SK-N-SH (cell line): ENCODE measurements at regions not wholly inside any gene's neighbourhood (a gene's known extent, or its start where the extent isn't known, plus 50 kb on each side); places are given as distances from the start of the nearest gene placed in this dataset.

ENCODE experiments used
- CTCF ChIA-PET: fragments of 300-600, 350-600 bp; formaldehyde crosslinking; extraction: SDS; loops from one replicate; lab custom pipeline; 2021; lab: Yijun Ruan, JAX
- POLR2A ChIA-PET: fragments of 350-600 bp; sonication (Branson Sonifier 250); formaldehyde crosslinking; extraction: SDS; loops from one replicate; lab custom pipeline; 2020; ENCODE audit warnings: antibody characterized with exemption, inconsistent platforms; lab: Yijun Ruan, JAX
- DNase-seq: peaks from one replicate; pipeline ENCODE4 v3.0.0; 2012
- H2AFZ ChIP-seq: fragments of 200-600 bp; sonication (generic); 2 replicates; pipeline ENCODE4 v1.8.1; 2016; ENCODE audit warnings: antibody characterized with exemption, mild to moderate bottlenecking, low read depth
- H3F3A ChIP-seq: fragments of 200-600 bp; sonication (generic); replicated peaks from 2 replicates; pipeline ENCODE3; 2016; ENCODE audit warnings: antibody characterized with exemption, mild to moderate bottlenecking; ENCODE audit not compliant: insufficient read depth
- H3K27ac ChIP-seq, 2 experiments: fragments of 200-500 bp in 1 of 2; fragments of 200-600 bp in 1 of 2; sonication (Bioruptor generic) in 1 of 2; sonication (generic), shearing (Covaris generic) in 1 of 2; 2 replicates each; pipeline versions ENCODE4 v1.5.1 to v1.6.1; 2014 to 2016; ENCODE audit warnings: low read depth in 2 of 2, inconsistent platforms in 1 of 2, low read length in 1 of 2, mild to moderate bottlenecking in 1 of 2, mixed read lengths in 1 of 2
- H3K27me3 ChIP-seq: fragments of 200-600 bp; sonication (generic), shearing (Covaris generic); 2 replicates; pipeline ENCODE4 v1.6.1; 2016; ENCODE audit warnings: mixed run types; ENCODE audit not compliant: insufficient read depth
- H3K36me3 ChIP-seq, 2 experiments: fragments of 200-500 bp in 1 of 2; fragments of 200-600 bp in 1 of 2; sonication (Bioruptor generic) in 1 of 2; sonication (generic) in 1 of 2; replicated peaks in 1 of 2; 2 replicates each; pipeline versions ENCODE3 to v1.5.1; 2014 to 2016; ENCODE audit warnings: low read length in 1 of 2, mild to moderate bottlenecking in 1 of 2; ENCODE audit not compliant: insufficient read depth in 2 of 2, control insufficient read depth in 1 of 2
- H3K4me1 ChIP-seq, 2 experiments: fragments of 200-500 bp in 1 of 2; fragments of 200-600 bp in 1 of 2; sonication (Bioruptor generic) in 1 of 2; sonication (generic), shearing (Covaris generic) in 1 of 2; 2 replicates each; pipeline versions ENCODE4 v1.5.1 to v1.6.1; 2014 to 2016; ENCODE audit warnings: low read depth in 1 of 2, low read length in 1 of 2, mixed run types in 1 of 2; ENCODE audit not compliant: insufficient read depth in 2 of 2, control insufficient read depth in 1 of 2
- H3K4me2 ChIP-seq: fragments of 200-600 bp; sonication (generic), shearing (Covaris generic); 2 replicates; pipeline ENCODE4 v1.6.1; 2017; ENCODE audit warnings: mixed run types
- H3K4me3 ChIP-seq, 2 experiments: fragments of 200-500 bp in 1 of 2; fragments of 200-600 bp in 1 of 2; sonication (Bioruptor generic) in 1 of 2; sonication (generic), shearing (Covaris generic) in 1 of 2; 2 replicates each; pipeline versions ENCODE4 v1.5.1 to v1.8.1; 2014 to 2016; ENCODE audit warnings: low read depth in 2 of 2, inconsistent platforms in 1 of 2, low read length in 1 of 2, mild to moderate bottlenecking in 1 of 2, mixed read lengths in 1 of 2, moderate library complexity in 1 of 2
- H3K79me2 ChIP-seq: fragments of 200-600 bp; sonication (generic); 2 replicates; pipeline ENCODE4 v1.8.1; 2017; ENCODE audit warnings: mild to moderate bottlenecking; ENCODE audit not compliant: insufficient read depth
- H3K9ac ChIP-seq: fragments of 200-600 bp; sonication (generic); 2 replicates; pipeline ENCODE4 v1.6.1; 2017; ENCODE audit warnings: mixed run types
- H3K9me2 ChIP-seq: fragments of 200-600 bp; sonication (generic); 2 replicates; pipeline ENCODE4 v1.6.1; 2017; ENCODE audit warnings: mixed run types
- H3K9me3 ChIP-seq: fragments of 200-600 bp; sonication (generic); 2 replicates; pipeline ENCODE4 v1.6.1; 2017; ENCODE audit warnings: mixed run types, mild to moderate bottlenecking, moderate library complexity
- H4K20me1 ChIP-seq: fragments of 200-600 bp; sonication (generic); 2 replicates; pipeline ENCODE4 v1.6.1; 2017; ENCODE audit warnings: mild to moderate bottlenecking, mixed run types; ENCODE audit not compliant: insufficient read depth
- CHD2 ChIP-seq: fragments of 150-350 bp; IDR thresholded peaks from 2 replicates; pipeline ENCODE4 v1.6.1; 2018; ENCODE audit warnings: low read length; ENCODE audit not compliant: partially characterized antibody
- ELF1 ChIP-seq: IDR thresholded peaks from 2 replicates; pipeline ENCODE4 v1.4.0; 2012
- EP300 ChIP-seq, 2 experiments: IDR thresholded peaks; 2 replicates each; pipeline versions ENCODE4 v1.4.0 to v1.6.1; 2012; ENCODE audit warnings: borderline replicate concordance in 1 of 2, low read depth in 1 of 2, low read length in 1 of 2
- FOSL2 ChIP-seq: IDR thresholded peaks from 2 replicates; pipeline ENCODE4 v1.4.0; 2012; ENCODE audit warnings: low read depth, mild to moderate bottlenecking, moderate library complexity, borderline replicate concordance
- FOXJ3 ChIP-seq: sonication (generic); formaldehyde crosslinking; IDR thresholded peaks from 2 replicates; pipeline ENCODE4 v1.5.1; 2020; ENCODE audit warnings: mild to moderate bottlenecking, missing genetic modification reagents
- FOXM1 ChIP-seq: IDR thresholded peaks from 2 replicates; pipeline ENCODE4 v1.4.0; 2012; ENCODE audit warnings: low read depth, mild to moderate bottlenecking
- GABPA ChIP-seq: IDR thresholded peaks from 2 replicates; pipeline ENCODE4 v1.4.0; 2012; ENCODE audit warnings: low read depth, mild to moderate bottlenecking
- JUND ChIP-seq: IDR thresholded peaks from 2 replicates; pipeline ENCODE4 v1.4.0; 2012
- MEF2A ChIP-seq: IDR thresholded peaks from 2 replicates; pipeline ENCODE4 v1.4.0; 2012; ENCODE audit warnings: low read depth, borderline replicate concordance
- MXI1 ChIP-seq: IDR thresholded peaks from 2 replicates; pipeline ENCODE4 v1.6.1; 2012; ENCODE audit warnings: mild to moderate bottlenecking, low read depth, low read length, improper control_type of control experiment
- NRF1 ChIP-seq: IDR thresholded peaks from 2 replicates; pipeline ENCODE4 v1.6.1; 2012; ENCODE audit warnings: low read depth, mild to moderate bottlenecking, low read length
- PBX3 ChIP-seq: IDR thresholded peaks from 2 replicates; pipeline ENCODE4; 2012
- POLR2AphosphoS5 ChIP-seq: IDR thresholded peaks from 2 replicates; pipeline ENCODE4 v1.6.1; 2012; ENCODE audit warnings: low read depth, low read length
- RAD21 ChIP-seq: IDR thresholded peaks from 2 replicates; pipeline ENCODE4 v1.6.1; 2012; ENCODE audit warnings: mild to moderate bottlenecking, low read length
- RCOR1 ChIP-seq: fragments of 150-350 bp; IDR thresholded peaks from 2 replicates; pipeline ENCODE4 v1.6.1; 2017; ENCODE audit warnings: antibody characterized with exemption, low read length
- REST ChIP-seq: IDR thresholded peaks from 2 replicates; pipeline ENCODE4 v1.6.1; 2012; ENCODE audit warnings: mild to moderate bottlenecking, low read depth, low read length, moderate library complexity
- RFX5 ChIP-seq: IDR thresholded peaks from 2 replicates; pipeline ENCODE4 v1.6.1; 2012; ENCODE audit warnings: mild to moderate bottlenecking, improper control_type of control experiment, low read length
- TAF1 ChIP-seq: IDR thresholded peaks from 2 replicates; pipeline ENCODE4 v1.6.1; 2012; ENCODE audit warnings: low read depth, mild to moderate bottlenecking, low read length, moderate library complexity, borderline replicate concordance
- TCF12 ChIP-seq: IDR thresholded peaks from 2 replicates; pipeline ENCODE4 v1.4.0; 2012
- TEAD4 ChIP-seq: IDR thresholded peaks from 2 replicates; pipeline ENCODE4 v1.4.0; 2012; ENCODE audit warnings: mild to moderate bottlenecking, borderline replicate concordance; ENCODE audit not compliant: insufficient read depth
- YY1 ChIP-seq: IDR thresholded peaks from 2 replicates; pipeline ENCODE4 v1.4.0; 2012; ENCODE audit warnings: low read depth, mild to moderate bottlenecking
- WGBS: methylation state at CpG from one replicate; pipeline ENCODE4 v1.1.6; 2017; ENCODE audit warnings: low lambda C conversion rate; 5-methylcytosine and 5-hydroxymethylcytosine counted together
- TF ChIP-seq, protein P1 (sequence below): fragments of 200-600 bp; sonication (generic); IDR thresholded peaks from 2 replicates; pipeline ENCODE4 v1.6.1; 2017; ENCODE audit warnings: antibody characterized with exemption, mild to moderate bottlenecking, moderate library complexity
- TF ChIP-seq, protein P2 (sequence below): IDR thresholded peaks from 2 replicates; pipeline ENCODE4 v1.4.0; 2012; ENCODE audit warnings: low read depth, borderline replicate concordance

- ChIA-PET POLR2A (no interaction called here), CTCF (no interaction called here)
- Histone ChIP-seq H3K4me3 (no peak overlapping the region), H3K9me3 (no peaks in the 10 kb centered on the region), H3K9me2 (no peaks in the 10 kb centered on the region), H3K9ac (no peak overlapping the region), H3K27ac (no peak overlapping the region), H3K4me2 (no peak overlapping the region), H2AFZ (no peak overlapping the region), H3K4me1 (no peaks in the 10 kb centered on the region), H3F3A (no peaks in the 10 kb centered on the region), H3K79me2 (no peaks in the 10 kb centered on the region), H3K36me3 (no peaks in the 10 kb centered on the region), H3K27me3 (no peaks in the 10 kb centered on the region), H4K20me1 (no peaks in the 10 kb centered on the region)
- DNase-seq = no peak
- 11% methylated on average over 2 of the region's 2 CpGs for WGBS
- TF ChIP-seq RAD21 = no peak
- no peak for TF ChIP-seq CHD2
- no peak for TF ChIP-seq POLR2AphosphoS5
- no peak for TF ChIP-seq PBX3
- no peak for TF ChIP-seq FOXM1
- no peak for TF ChIP-seq ELF1
- no peak for TF ChIP-seq EP300 (IDR thresholded peaks at IDR 0.05; ENCODE audit: borderline replicate concordance in 1 of 2, low read depth in 1 of 2, low read length in 1 of 2)
- TF ChIP-seq RFX5 = no peak
- TF ChIP-seq TCF12 = no peak
- TF ChIP-seq YY1 = no peak
- no peak for TF ChIP-seq REST
- no peak for TF ChIP-seq FOSL2
- TF ChIP-seq MXI1 = no peak
Observed at GRCh38 chr5:88374391-88374790, 105.7 kb upstream of the TMEM161B start.

- Histone ChIP-seq H3K79me2 (no peaks in the 10 kb centered on the region), H3K27ac (no peak overlapping the region), H4K20me1 (no peaks in the 10 kb centered on the region), H3K9me3 (no peaks in the 10 kb centered on the region), H3K4me2 (no peak overlapping the region), H3K27me3 (no peaks in the 10 kb centered on the region), H3K9ac (no peak overlapping the region), H2AFZ (no peak overlapping the region), H3K9me2 (no peaks in the 10 kb centered on the region), H3K4me3 (no peak overlapping the region), H3K36me3 (no peaks in the 10 kb centered on the region), H3F3A (no peaks in the 10 kb centered on the region), H3K4me1 (no peaks in the 10 kb centered on the region)
- ChIA-PET POLR2A (no interaction called here), CTCF (interaction anchor here (0.9 kb wide), 1 partner anchor 12 kb away, joined by 3 read pairs; no protein-coding TSS in a partner anchor)
- DNase-seq = no peak
- TF ChIP-seq RFX5 (no peak), MEF2A (no peak), GABPA (no peak), RAD21 (no peak), PBX3 (no peak), MXI1 (no peak), NRF1 (no peak), FOXJ3 (CRISPR knock-in tag) (no peak), ELF1 (no peak), TAF1 (no peak), TEAD4 (no peak), JUND (no peak), RCOR1 (no peak)
- TF ChIP-seq, protein P1, sequence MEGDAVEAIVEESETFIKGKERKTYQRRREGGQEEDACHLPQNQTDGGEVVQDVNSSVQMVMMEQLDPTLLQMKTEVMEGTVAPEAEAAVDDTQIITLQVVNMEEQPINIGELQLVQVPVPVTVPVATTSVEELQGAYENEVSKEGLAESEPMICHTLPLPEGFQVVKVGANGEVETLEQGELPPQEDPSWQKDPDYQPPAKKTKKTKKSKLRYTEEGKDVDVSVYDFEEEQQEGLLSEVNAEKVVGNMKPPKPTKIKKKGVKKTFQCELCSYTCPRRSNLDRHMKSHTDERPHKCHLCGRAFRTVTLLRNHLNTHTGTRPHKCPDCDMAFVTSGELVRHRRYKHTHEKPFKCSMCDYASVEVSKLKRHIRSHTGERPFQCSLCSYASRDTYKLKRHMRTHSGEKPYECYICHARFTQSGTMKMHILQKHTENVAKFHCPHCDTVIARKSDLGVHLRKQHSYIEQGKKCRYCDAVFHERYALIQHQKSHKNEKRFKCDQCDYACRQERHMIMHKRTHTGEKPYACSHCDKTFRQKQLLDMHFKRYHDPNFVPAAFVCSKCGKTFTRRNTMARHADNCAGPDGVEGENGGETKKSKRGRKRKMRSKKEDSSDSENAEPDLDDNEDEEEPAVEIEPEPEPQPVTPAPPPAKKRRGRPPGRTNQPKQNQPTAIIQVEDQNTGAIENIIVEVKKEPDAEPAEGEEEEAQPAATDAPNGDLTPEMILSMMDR = no peak
- TF ChIP-seq, protein P2, sequence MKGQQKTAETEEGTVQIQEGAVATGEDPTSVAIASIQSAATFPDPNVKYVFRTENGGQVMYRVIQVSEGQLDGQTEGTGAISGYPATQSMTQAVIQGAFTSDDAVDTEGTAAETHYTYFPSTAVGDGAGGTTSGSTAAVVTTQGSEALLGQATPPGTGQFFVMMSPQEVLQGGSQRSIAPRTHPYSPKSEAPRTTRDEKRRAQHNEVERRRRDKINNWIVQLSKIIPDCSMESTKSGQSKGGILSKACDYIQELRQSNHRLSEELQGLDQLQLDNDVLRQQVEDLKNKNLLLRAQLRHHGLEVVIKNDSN = no peak
Observed at GRCh38 chr5:88370824-88371223, 102.2 kb upstream of the TMEM161B start.
